Activated CD8-positive, alpha-beta T cell treated with anti-CD3 and anti-CD28 coated beads for 36 hours (primary cell): ENCODE measurements at regions not wholly inside any gene's neighbourhood (a gene's known extent, or its start where the extent isn't known, plus 50 kb on each side); places are given as distances from the start of the nearest gene placed in this dataset.

ENCODE experiments used
- ATAC-seq: fragments of 200-7000 bp; cut with Tn5 transposase; one replicate; pipeline ENCODE4 v1.10.0; 2021; ENCODE audit warnings: mild to moderate bottlenecking, moderate library complexity
- CTCF ChIA-PET: fragments of 350-600 bp; sonication (Branson Sonifier 250); formaldehyde crosslinking; loops from one replicate; lab custom pipeline; 2021; ENCODE audit warnings: antibody characterized with exemption; lab: Charles Lee
- POLR2A ChIA-PET: fragments of 350-600 bp; sonication (Branson Sonifier 250); formaldehyde crosslinking; loops from one replicate; lab custom pipeline; 2021; ENCODE audit warnings: antibody characterized with exemption; lab: Charles Lee
- DNase-seq: peaks from one replicate; pipeline ENCODE4 v3.0.0-alpha.2; 2020
- H3K27ac Mint-ChIP-seq: one replicate; pipeline ENCODE4 v1.8.0; 2021; ENCODE audit warnings: mild to moderate bottlenecking, mixed read lengths
- H3K27me3 Mint-ChIP-seq: one replicate; pipeline ENCODE4 v1.8.0; 2021; ENCODE audit warnings: mixed read lengths
- H3K36me3 Mint-ChIP-seq: one replicate; pipeline ENCODE4 v1.8.0; 2021; ENCODE audit warnings: low read depth, mixed read lengths
- H3K4me1 Mint-ChIP-seq: one replicate; pipeline ENCODE4 v1.8.0; 2021; ENCODE audit warnings: low read depth, mixed read lengths
- H3K4me3 Mint-ChIP-seq: one replicate; pipeline ENCODE4 v1.8.0; 2021; ENCODE audit warnings: mild to moderate bottlenecking, moderate library complexity, mixed read lengths
- H3K9me3 Mint-ChIP-seq: one replicate; pipeline ENCODE4 v1.8.0; 2021; ENCODE audit warnings: mixed read lengths
- intact Hi-C: fragments of 100-400 bp; cut with micrococcal nuclease; formaldehyde crosslinking; loops from one replicate; pipeline ENCODE4 v1.10.0; 2022
- TF ChIP-seq, protein P1 (sequence below): fragments of 200-600 bp; IDR thresholded peaks from one replicate; pipeline ENCODE4 v1.8.0; 2022; ENCODE audit warnings: antibody characterized with exemption, mild to moderate bottlenecking

DNA sequence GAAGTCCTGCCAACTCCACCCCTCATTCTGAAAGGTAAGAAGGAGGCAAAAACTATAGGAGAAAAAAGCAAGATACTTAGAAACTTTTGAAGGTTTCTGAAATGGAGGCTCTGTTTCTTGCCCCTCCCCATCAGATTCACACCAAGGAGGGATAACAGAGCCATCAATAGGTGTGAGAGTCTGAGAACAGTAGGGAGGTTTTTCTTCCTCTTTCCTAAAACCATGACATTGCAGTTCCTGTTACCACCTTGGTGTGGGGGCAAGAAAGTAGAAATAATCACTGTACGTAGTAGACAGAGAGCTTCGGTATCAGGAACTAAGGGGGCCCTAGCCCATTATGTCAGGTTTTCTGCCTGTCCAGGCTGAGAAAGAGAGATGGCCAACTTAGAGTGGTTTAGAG, 333.3 kb upstream of the SYNCRIP start:
- intact Hi-C loops: no loop called here
- CTCF ChIA-PET: no interaction called here
- no peaks in the 10 kb centered on the region for H3K9me3 Mint-ChIP-seq
- H3K4me3 Mint-ChIP-seq: no peak overlapping the region
- POLR2A ChIA-PET: no interaction called here
- H3K27ac Mint-ChIP-seq: no peak overlapping the region
- no peaks in the 10 kb centered on the region for H3K27me3 Mint-ChIP-seq
- no peaks in the 10 kb centered on the region for H3K4me1 Mint-ChIP-seq
- no peaks in the 10 kb centered on the region for H3K36me3 Mint-ChIP-seq
- no peak for ATAC-seq
- TF ChIP-seq, protein P1, sequence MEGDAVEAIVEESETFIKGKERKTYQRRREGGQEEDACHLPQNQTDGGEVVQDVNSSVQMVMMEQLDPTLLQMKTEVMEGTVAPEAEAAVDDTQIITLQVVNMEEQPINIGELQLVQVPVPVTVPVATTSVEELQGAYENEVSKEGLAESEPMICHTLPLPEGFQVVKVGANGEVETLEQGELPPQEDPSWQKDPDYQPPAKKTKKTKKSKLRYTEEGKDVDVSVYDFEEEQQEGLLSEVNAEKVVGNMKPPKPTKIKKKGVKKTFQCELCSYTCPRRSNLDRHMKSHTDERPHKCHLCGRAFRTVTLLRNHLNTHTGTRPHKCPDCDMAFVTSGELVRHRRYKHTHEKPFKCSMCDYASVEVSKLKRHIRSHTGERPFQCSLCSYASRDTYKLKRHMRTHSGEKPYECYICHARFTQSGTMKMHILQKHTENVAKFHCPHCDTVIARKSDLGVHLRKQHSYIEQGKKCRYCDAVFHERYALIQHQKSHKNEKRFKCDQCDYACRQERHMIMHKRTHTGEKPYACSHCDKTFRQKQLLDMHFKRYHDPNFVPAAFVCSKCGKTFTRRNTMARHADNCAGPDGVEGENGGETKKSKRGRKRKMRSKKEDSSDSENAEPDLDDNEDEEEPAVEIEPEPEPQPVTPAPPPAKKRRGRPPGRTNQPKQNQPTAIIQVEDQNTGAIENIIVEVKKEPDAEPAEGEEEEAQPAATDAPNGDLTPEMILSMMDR: no peak
- DNase-seq: no peak

DNA sequence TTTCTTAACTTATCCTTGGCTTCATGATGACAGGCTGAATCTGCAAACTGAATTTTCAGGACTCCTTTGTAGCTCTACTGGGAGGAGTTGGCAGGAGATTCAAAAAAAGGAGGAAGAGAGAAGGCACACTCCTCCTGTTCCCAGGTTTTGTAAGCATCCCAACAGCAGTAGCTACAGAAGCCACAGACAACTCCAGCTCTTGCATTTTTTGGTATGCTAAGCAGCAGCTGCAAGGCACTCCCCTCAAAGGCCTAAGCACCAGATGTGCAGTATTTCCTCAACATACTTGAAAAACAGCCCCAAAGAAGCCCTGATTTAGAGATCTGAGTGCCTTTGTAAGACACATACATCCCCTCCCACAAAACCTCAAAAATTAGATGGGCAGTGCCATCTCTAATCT, 328.6 kb upstream of the SYNCRIP start:
- DNase-seq: no peak
- Mint-ChIP-seq H3K36me3 (no peaks in the 10 kb centered on the region), H3K4me3 (no peak overlapping the region), H3K9me3 (no peaks in the 10 kb centered on the region), H3K27me3 (no peaks in the 10 kb centered on the region), H3K27ac (no peak overlapping the region), H3K4me1 (no peaks in the 10 kb centered on the region)
- POLR2A ChIA-PET: no interaction called here
- no peak for ATAC-seq
- CTCF ChIA-PET: interaction anchor here (1.2 kb wide), 1 partner anchor 47 kb away, joined by 3 read pairs; no protein-coding TSS in a partner anchor
- TF ChIP-seq, protein P1: no peak
- intact Hi-C loops: no loop called here

DNA sequence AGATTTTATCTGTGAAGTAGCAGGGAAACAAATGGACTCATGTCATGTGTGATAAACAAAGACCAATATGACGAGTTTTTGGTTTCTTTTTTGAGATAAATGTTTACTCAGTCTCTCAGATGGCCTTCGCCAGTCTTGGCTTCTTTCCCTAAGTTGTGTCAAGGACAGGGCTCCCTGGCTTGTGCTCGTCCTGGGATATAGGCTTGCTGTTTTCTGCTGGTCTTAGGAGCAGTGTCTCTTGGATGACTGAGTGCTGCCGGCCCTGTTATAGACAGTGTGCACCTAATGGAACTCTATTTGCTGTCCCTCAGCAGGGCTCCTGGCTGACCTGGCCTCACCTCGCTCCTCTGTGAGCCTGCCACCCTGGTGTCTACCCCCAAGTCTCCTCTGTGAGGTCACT, 324.1 kb upstream of the SYNCRIP start:
- intact Hi-C loops: no loop called here
- ChIA-PET CTCF (no interaction called here), POLR2A (no interaction called here)
- Mint-ChIP-seq H3K4me1 (no peaks in the 10 kb centered on the region), H3K4me3 (no peak overlapping the region), H3K27ac (no peak overlapping the region), H3K27me3 (no peaks in the 10 kb centered on the region), H3K9me3 (no peaks in the 10 kb centered on the region), H3K36me3 (no peaks in the 10 kb centered on the region)
- ATAC-seq: no peak
- TF ChIP-seq, protein P1: no peak
- no peak for DNase-seq

DNA sequence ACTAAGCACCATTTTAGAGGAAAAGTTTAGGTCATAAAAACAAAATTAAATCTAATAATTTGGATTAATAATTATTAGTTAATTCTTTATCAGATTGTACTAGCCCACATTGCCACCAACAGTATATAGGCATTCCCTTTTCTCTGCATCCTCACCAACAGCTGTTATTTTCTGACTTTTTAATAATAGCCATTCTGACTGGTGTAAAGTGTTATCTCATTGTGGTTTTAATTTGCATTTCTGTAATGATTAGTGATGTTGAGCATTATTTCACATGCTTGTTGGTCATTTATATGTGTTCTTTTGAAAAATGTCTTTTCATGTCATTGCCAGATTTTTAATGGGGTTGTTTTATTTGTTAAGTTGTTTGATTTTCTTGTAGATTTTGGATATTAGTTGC, 319.1 kb upstream of the SYNCRIP start:
- Mint-ChIP-seq H3K4me3 (no peak overlapping the region), H3K36me3 (no peaks in the 10 kb centered on the region), H3K4me1 (no peaks in the 10 kb centered on the region), H3K27ac (no peak overlapping the region), H3K9me3 (peaks cover 6% of the 10 kb centered on the region), H3K27me3 (no peaks in the 10 kb centered on the region)
- TF ChIP-seq, protein P1: no peak
- POLR2A ChIA-PET: no interaction called here
- ATAC-seq: no peak
- intact Hi-C loops: no loop called here
- CTCF ChIA-PET: no interaction called here
- DNase-seq: no peak

DNA sequence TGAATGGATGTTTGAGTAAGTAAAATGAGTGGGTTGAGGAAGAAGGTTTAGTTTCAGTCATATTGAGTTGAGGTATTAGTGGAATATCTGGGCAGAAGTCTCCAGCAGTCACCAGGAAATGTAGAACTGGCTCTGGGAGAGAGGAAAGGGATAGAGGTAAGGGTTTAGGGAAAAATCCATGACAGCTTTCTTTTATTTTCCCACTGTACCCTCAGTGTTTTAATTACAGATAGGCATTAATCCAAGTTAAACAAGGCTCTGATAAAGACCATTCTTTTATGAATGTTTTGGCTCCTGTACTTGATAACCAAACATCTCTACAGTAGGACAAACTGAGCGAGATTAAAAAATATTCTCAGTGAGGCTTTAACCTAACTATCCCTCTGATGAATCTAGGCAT, 318.4 kb upstream of the SYNCRIP start:
- DNase-seq: no peak
- H3K4me3 Mint-ChIP-seq: no peak overlapping the region
- no peak overlapping the region for H3K27ac Mint-ChIP-seq
- TF ChIP-seq, protein P1: no peak
- ATAC-seq: no peak
- intact Hi-C loops: no loop called here
- peaks cover 6% of the 10 kb centered on the region for H3K9me3 Mint-ChIP-seq
- POLR2A ChIA-PET: no interaction called here
- H3K27me3 Mint-ChIP-seq: no peaks in the 10 kb centered on the region
- no peaks in the 10 kb centered on the region for H3K36me3 Mint-ChIP-seq
- H3K4me1 Mint-ChIP-seq: no peaks in the 10 kb centered on the region
- CTCF ChIA-PET: no interaction called here
